Stimulated activated CD4-positive, alpha-beta T cell treated with anti-CD3 and anti-CD28 coated beads, Interleukin-1b, Interleukin-23, amount 100 ng/mL, for 24 hours (primary cell): ENCODE measurements at regions not wholly inside any gene's neighbourhood (a gene's known extent, or its start where the extent isn't known, plus 50 kb on each side); places are given as distances from the start of the nearest gene placed in this dataset.

ENCODE experiments used
- DNase-seq, 4 experiments: peaks; one replicate each; pipeline ENCODE4 v3.0.0-alpha.2; 2020; ENCODE audit warnings: low read depth in 4 of 4, low spot score in 1 of 4

- DNase-seq, result no peak
Measured at GRCh38 chr11:64499261-64500004, 56.3 kb upstream of the SLC22A11 start.

- DNase-seq, result no peak
Measured at GRCh38 chr11:64500176-64501013, 55.3 kb upstream of the SLC22A11 start.

DNA sequence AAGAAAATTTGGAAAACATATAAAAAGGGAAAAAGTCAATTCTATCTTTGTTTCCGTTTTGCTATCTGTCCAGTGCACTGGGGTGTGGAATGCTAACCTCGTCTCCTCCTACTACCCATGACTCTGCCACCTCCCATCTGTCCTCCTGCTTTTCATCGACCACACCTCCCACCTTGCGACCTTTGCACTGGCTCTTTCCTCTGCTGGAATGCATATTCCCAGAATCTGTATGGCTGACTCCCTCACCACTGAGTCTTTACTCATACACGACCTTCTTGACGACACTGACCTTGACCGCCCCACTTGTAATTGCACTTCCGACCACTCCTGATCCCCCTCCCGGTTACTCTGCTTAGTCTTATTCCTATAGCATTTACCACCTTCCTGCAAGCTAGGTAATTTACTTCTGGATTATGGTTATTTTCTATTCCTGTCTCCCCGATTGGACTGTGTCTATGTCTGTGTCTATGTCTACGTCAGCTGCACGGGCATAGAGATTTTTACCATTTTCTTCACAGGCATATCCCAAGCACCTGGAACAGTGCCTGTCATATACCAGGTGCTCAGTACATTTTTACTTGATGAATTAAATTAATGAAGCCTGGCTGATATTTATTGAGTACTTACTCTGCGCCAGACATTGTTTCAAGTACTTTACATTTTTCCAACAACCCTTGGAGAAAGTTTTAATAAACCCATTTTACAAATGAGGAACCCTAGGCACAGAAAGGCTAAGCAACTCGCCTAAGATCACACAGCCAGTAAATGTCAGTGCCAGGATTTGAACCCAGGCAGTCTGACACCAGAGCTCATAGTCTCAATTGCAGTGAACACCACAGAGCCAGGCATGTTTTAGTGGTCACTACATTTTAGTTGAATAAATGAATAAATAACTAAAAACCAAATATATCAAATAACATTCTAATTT is 54.0 kb upstream of the SLC22A11 start:
- no peak for DNase-seq

GRCh38 chr11:64502634-64503033 is 53.1 kb upstream of the SLC22A11 start:
- no peak for DNase-seq

- no peak for DNase-seq
Measured at GRCh38 chr11:64503186-64503753, 52.5 kb upstream of the SLC22A11 start.

DNA sequence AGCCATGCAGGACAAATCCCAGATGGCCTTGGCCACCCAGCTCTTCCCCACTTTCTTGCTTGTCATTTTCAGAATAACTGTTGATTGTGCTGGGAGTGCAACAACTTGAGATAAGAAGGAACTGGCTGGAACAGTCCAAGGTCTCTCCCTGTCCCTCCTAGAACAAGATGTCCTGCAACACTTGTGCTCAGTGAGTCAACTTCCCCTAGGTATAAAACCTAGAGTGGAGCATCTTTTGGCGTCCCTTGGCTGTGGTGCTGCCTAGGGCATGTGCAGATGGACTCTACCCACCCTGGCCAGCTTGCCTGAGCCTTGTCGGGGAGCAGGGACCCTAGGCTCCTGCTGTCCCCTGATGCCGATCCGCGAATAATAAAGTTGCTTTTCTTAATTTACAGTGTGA is 50.7 kb upstream of the SLC22A11 start:
- DNase-seq, result no peak
